ENCODE measurements at regions not wholly inside any gene's neighbourhood (a gene's known extent, or its start where the extent isn't known, plus 50 kb on each side); places are given as distances from the start of the nearest gene placed in this dataset.

DNA sequence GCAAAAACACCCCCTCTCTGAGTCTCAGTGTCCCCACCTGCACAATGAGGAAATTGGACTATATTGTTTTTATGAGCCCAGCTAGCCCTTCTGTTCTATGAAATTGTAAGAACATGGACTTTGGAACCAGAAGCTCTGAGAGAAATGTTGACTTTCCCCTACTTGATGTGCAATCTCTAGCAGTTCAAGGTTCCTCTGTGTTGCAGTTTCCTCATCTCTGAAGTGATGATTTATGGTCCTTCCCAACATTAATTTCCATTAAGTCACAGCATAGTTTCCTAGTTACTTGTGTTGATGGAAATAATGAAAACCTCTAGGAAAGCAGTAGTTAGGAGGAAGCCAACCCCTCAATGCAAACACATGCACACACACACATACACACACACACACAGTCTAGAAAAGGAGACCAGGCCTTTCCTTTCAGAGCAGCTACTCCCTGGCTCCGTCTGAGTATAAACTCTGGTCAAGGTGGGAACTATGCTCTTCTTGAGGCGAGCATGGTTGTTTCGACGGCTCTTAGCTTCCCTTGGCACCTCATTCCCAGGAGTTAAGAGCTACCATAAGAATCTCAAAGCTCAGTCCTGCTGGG lies 518.4 kb downstream of the SOX6 start:
- Histone ChIP-seq H3K4me3 (no peak overlapping the region), H3K9me3 (peaks cover 0 to 1% (median 0%) of the 10 kb centered on the region in 4 donors), H3K36me3 (no peaks in the 10 kb centered on the region), H3K4me1 (peaks cover 0 to 19% (median 5%) of the 10 kb centered on the region in 4 donors), H3K27ac (no peak overlapping the region), H3K27me3 (peaks cover 0 to 21% (median 0%) of the 10 kb centered on the region in 3 donors)
- no peak for DNase-seq
- TF ChIP-seq EP300 (IDR thresholded peaks at IDR 0.05), result no peak
- TF ChIP-seq POLR2A (IDR thresholded peaks at IDR 0.05), result no peak
- TF ChIP-seq POLR2AphosphoS5 (IDR thresholded peaks at IDR 0.05), result no peak
- TF ChIP-seq, protein P1, sequence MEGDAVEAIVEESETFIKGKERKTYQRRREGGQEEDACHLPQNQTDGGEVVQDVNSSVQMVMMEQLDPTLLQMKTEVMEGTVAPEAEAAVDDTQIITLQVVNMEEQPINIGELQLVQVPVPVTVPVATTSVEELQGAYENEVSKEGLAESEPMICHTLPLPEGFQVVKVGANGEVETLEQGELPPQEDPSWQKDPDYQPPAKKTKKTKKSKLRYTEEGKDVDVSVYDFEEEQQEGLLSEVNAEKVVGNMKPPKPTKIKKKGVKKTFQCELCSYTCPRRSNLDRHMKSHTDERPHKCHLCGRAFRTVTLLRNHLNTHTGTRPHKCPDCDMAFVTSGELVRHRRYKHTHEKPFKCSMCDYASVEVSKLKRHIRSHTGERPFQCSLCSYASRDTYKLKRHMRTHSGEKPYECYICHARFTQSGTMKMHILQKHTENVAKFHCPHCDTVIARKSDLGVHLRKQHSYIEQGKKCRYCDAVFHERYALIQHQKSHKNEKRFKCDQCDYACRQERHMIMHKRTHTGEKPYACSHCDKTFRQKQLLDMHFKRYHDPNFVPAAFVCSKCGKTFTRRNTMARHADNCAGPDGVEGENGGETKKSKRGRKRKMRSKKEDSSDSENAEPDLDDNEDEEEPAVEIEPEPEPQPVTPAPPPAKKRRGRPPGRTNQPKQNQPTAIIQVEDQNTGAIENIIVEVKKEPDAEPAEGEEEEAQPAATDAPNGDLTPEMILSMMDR (IDR thresholded peaks at IDR 0.05), result no peak
- WGBS, 2 donors, result 77 to 89% methylated on average over 4 of the region's 4 CpGs
- intact Hi-C loops (cut with DNase I), result loop anchor here (2.0 to 10.0 kb wide), 2 partner anchors 101 to 193 kb away; no protein-coding TSS in a partner anchor

DNA sequence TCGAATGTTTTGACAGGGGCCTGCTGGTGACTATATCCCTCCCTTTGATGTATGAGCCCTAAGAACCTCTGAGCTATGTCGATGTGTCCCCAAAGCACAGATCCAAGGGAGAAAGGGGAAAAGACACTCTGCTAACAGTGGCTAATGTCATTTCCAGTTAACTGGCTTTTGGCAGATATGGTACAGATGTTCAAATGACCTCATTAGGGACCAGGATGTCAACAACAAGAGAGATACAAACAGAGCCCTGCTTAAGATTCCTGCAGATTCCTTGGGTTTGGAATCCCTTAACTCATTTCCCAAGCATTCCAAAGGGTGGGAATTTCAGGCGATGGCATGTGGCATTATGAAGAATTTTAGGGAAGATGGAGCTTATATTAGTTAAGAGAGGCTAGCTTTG lies 517.3 kb downstream of the SOX6 start:
- Histone ChIP-seq H3K4me1 (peaks cover 0 to 23% (median 6%) of the 10 kb centered on the region in 4 donors), H3K4me3 (no peak overlapping the region), H3K27me3 (peaks cover 0 to 31% (median 0%) of the 10 kb centered on the region in 3 donors), H3K9me3 (peaks cover 0 to 1% (median 0%) of the 10 kb centered on the region in 4 donors), H3K27ac (no peak overlapping the region), H3K36me3 (no peaks in the 10 kb centered on the region)
- intact Hi-C loops (cut with DNase I), result loop anchor here (10.0 kb wide), 1 partner anchor 194 kb away; no protein-coding TSS in a partner anchor
- 83 to 90% methylated on average over 3 of the region's 3 CpGs for WGBS, 2 donors
- TF ChIP-seq EP300 (IDR thresholded peaks at IDR 0.05) (no peak), POLR2AphosphoS5 (IDR thresholded peaks at IDR 0.05) (no peak), POLR2A (IDR thresholded peaks at IDR 0.05) (no peak)
- TF ChIP-seq, protein P1 (IDR thresholded peaks at IDR 0.05), result no peak
- no peak for DNase-seq

DNA sequence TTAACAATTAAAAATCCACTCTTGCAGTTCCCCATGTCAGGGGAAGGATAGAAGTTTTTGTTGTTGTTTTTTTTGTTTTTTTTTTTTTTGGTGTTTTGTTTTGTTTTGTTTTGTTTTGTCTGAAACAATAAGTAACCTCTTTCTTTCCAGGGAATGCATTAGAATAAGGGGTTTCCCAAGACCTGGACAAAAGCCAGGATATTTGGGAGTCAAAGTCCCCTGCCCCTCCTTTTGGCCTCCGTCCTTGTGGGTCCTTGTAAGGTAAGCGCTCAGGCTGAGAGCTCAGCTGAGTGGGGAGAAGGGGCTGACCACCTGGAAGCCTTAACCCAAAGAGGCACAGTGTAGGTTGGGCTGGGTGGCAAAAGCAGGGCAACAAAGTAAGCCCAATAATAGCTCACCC lies 515.4 kb downstream of the SOX6 start:
- Histone ChIP-seq H3K4me3 (no peak overlapping the region), H3K36me3 (no peaks in the 10 kb centered on the region), H3K4me1 (peaks cover 0 to 23% (median 4%) of the 10 kb centered on the region in 4 donors), H3K27me3 (peaks cover 0 to 50% (median 0%) of the 10 kb centered on the region in 3 donors), H3K9me3 (peaks cover 0 to 1% (median 0%) of the 10 kb centered on the region in 4 donors), H3K27ac (no peak overlapping the region)
- TF ChIP-seq, protein P1 (IDR thresholded peaks at IDR 0.05), result no peak
- TF ChIP-seq POLR2AphosphoS5 (IDR thresholded peaks at IDR 0.05) (no peak), POLR2A (IDR thresholded peaks at IDR 0.05) (no peak), EP300 (IDR thresholded peaks at IDR 0.05) (no peak)
- intact Hi-C loops (cut with DNase I), result no loop called here
- DNase-seq, result no peak
- 82 to 85% methylated on average over 2 of the region's 2 CpGs for WGBS, 2 donors

DNA sequence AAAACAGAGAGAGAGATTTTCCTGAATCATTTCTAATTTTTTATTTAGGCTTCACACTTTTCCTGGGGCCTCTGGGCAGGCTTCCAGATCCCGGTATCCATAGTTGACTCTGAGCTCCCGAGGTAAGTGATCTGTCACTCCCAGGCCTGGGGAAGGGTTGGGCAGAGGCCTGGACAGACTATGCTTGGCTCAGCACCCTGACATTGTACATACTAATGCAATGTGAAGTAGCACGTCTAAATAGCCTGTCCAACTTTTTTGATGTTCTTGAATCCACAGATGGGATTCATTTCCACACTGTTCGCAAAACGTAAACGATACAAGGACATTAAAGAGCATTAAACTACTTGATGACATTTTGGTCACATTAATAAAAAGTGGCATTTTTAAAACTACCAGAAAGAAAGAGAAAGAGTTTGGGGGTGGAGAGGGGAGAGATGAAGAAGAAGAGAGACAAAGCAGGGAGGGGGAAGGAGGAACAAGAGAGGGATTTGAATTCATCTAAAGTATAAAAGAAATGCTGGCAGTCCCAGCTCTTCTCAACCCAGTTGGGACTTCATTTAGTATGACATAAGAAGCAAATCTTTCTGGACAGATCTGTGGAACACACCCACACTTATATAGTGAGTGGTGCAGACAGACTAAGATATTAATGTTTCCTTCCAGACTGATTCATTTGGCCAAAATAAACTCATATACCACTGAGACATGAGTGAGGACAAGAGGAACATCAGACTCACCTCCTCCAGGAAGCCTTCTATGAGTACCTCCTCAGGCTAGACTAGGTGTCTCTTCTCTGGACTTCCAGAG lies 514.2 kb downstream of the SOX6 start:
- Histone ChIP-seq H3K27me3 (peaks cover 0 to 55% (median 0%) of the 10 kb centered on the region in 3 donors), H3K9me3 (peaks cover 0 to 1% (median 0%) of the 10 kb centered on the region in 4 donors), H3K4me1 (peaks cover 0 to 12% (median 2%) of the 10 kb centered on the region in 4 donors), H3K27ac (no peak overlapping the region), H3K4me3 (no peak overlapping the region), H3K36me3 (no peaks in the 10 kb centered on the region)
- intact Hi-C loops (cut with DNase I), result no loop called here
- WGBS, 2 donors, result 47 to 67% methylated on average over 6 of the region's 6 CpGs
- TF ChIP-seq POLR2AphosphoS5 (IDR thresholded peaks at IDR 0.05), result no peak
- no peak for TF ChIP-seq EP300 (IDR thresholded peaks at IDR 0.05)
- no peak for TF ChIP-seq POLR2A (IDR thresholded peaks at IDR 0.05)
- TF ChIP-seq, protein P1 (IDR thresholded peaks at IDR 0.05), result no peak
- DNase-seq, result no peak
